ENCODE measurements at regions not wholly inside any gene's neighbourhood (a gene's known extent, or its start where the extent isn't known, plus 50 kb on each side); places are given as distances from the start of the nearest gene placed in this dataset.

- Histone ChIP-seq H3K36me3 (no peaks in the 10 kb centered on the region), H3K4me3 (no peak overlapping the region), H3K27me3 (no peaks in the 10 kb centered on the region), H3K9me3 (no peaks in the 10 kb centered on the region), H3K4me1 (no peaks in the 10 kb centered on the region), H3K27ac (no peak overlapping the region)
- ATAC-seq (no peak), DNase-seq (no peak)
- intact Hi-C loops (cut with DNase I; ENCODE audit: low total_unique reads), result no loop called here
- TF ChIP-seq CTCF (IDR thresholded peaks at IDR 0.05 in 4 of 5, conservative IDR thresholded peaks at IDR 0.05 in 1 of 5), result no peak
- TF ChIP-seq POLR2A (IDR thresholded peaks at IDR 0.05), result no peak
- in situ Hi-C loops (cut with MboI; ENCODE audit: low sequenced_read_pairs in 4 of 4), result no loop called here
Measured at GRCh38 chr2:76274160-76274559, 563.4 kb upstream of the GCFC2 start.

DNA sequence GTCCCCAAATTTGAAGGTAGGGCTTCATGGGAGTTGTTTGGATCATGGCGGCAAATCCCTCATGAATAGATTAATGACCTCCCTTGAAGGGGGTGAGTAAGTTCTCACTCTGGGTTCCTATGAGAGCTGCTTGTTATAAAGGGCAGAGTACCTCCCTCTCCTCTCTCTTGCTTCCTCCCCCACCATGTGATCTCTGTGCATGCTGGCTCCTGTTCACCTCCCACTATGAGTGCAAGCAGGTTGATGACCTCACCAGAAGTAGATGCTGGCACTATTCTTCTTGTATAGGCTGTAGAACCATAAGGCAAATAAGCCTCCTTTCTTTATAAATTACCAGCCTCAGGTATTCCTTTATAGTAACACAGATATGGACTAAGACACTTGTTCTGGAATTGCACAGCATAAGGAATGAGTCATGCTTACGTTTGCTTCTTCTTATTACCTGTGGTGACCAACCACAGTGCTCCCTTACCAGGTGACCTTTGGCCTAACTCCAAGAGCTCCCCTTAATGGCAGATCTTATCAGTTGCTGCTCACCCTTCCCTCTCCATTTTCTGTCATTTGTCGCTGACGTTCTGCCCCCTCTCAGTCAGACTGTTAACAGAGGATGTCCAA lies 559.5 kb upstream of the GCFC2 start:
- Histone ChIP-seq H3K4me3 (no peak overlapping the region), H3K27me3 (no peaks in the 10 kb centered on the region), H3K9me3 (no peaks in the 10 kb centered on the region), H3K36me3 (no peaks in the 10 kb centered on the region), H3K4me1 (no peaks in the 10 kb centered on the region), H3K27ac (no peak overlapping the region)
- in situ Hi-C loops (cut with MboI; ENCODE audit: low sequenced_read_pairs in 4 of 4), result no loop called here
- DNase-seq, result no peak
- intact Hi-C loops (cut with DNase I; ENCODE audit: low total_unique reads), result no loop called here
- TF ChIP-seq POLR2A (IDR thresholded peaks at IDR 0.05) (no peak), CTCF (IDR thresholded peaks at IDR 0.05 in 4 of 5, conservative IDR thresholded peaks at IDR 0.05 in 1 of 5) (no peak)
- no peak for ATAC-seq

- no peak overlapping the region for H3K27ac ChIP-seq
- ATAC-seq (no peak), DNase-seq (no peak)
- no peak overlapping the region for H3K4me3 ChIP-seq
- TF ChIP-seq POLR2A (IDR thresholded peaks at IDR 0.05) (no peak), CTCF (IDR thresholded peaks at IDR 0.05 in 4 of 5, conservative IDR thresholded peaks at IDR 0.05 in 1 of 5) (no peak)
- H3K27me3 ChIP-seq, result no peaks in the 10 kb centered on the region
- no peaks in the 10 kb centered on the region for H3K36me3 ChIP-seq
- in situ Hi-C loops (cut with MboI; ENCODE audit: low sequenced_read_pairs in 4 of 4) (no loop called here), intact Hi-C loops (cut with DNase I; ENCODE audit: low total_unique reads) (no loop called here)
- H3K4me1 ChIP-seq, result no peaks in the 10 kb centered on the region
- no peaks in the 10 kb centered on the region for H3K9me3 ChIP-seq
Measured at GRCh38 chr2:76268902-76269620, 558.3 kb upstream of the GCFC2 start.

DNA sequence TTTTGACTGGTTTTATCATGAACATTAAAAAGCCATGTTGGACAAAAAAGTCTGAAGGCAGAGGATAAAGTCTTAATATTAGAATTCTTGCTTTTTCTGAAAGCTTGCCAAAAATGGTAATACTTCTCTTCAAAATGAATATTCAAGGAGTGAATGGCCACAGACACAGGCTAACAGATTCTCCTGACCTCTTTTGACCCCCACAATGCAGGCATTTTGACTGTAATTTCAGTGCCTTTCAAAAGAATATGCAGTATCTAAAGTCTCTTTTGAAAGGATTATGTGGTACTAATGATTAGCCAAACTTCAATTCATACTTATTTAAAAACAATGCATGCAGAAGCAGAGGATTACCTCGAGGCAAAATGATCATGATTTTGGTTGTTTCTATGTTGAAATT lies 557.8 kb upstream of the GCFC2 start:
- no peak for ATAC-seq
- H3K36me3 ChIP-seq, result no peaks in the 10 kb centered on the region
- DNase-seq, result no peak
- no peak overlapping the region for H3K27ac ChIP-seq
- H3K4me1 ChIP-seq, result no peaks in the 10 kb centered on the region
- TF ChIP-seq CTCF (IDR thresholded peaks at IDR 0.05 in 4 of 5, conservative IDR thresholded peaks at IDR 0.05 in 1 of 5) (no peak), POLR2A (IDR thresholded peaks at IDR 0.05) (no peak)
- H3K27me3 ChIP-seq, result no peaks in the 10 kb centered on the region
- in situ Hi-C loops (cut with MboI; ENCODE audit: low sequenced_read_pairs in 4 of 4) (no loop called here), intact Hi-C loops (cut with DNase I; ENCODE audit: low total_unique reads) (no loop called here)
- no peaks in the 10 kb centered on the region for H3K9me3 ChIP-seq
- H3K4me3 ChIP-seq, result no peak overlapping the region
